ENCODE measurements at regions not wholly inside any gene's neighbourhood (a gene's known extent, or its start where the extent isn't known, plus 50 kb on each side); places are given as distances from the start of the nearest gene placed in this dataset.

- no peak overlapping the region for H3K27ac ChIP-seq
- H3K36me3 ChIP-seq (ENCODE audit: insufficient read depth in 1 of 2, low read depth in 1 of 2) = no peaks in the 10 kb centered on the region
- WGBS, 3 donors = 58 to 62% (median 59%) methylated on average over 18 of the region's 18 CpGs
- ATAC-seq = no peak
- H3K4me3 ChIP-seq = no peak overlapping the region
- no peaks in the 10 kb centered on the region for H3K4me1 ChIP-seq
- intact Hi-C loops (cut with DNase I) = no loop called here
- no peak for TF ChIP-seq CTCF (IDR thresholded peaks at IDR 0.05)
- H3K9me3 ChIP-seq = no peaks in the 10 kb centered on the region
- H3K27me3 ChIP-seq (ENCODE audit: insufficient read depth in 3 of 3, low read length in 2 of 3) = peaks cover 0 to 14% (median 2%) of the 10 kb centered on the region in 3 donors
- DNase-seq = no peak
These were observed 187.5 kb downstream of the SHANK2 start for GRCh38 chr11:71064702-71065515.

- H3K27me3 ChIP-seq (ENCODE audit: insufficient read depth in 3 of 3, low read length in 2 of 3) = peaks cover 0 to 14% (median 2%) of the 10 kb centered on the region in 3 donors
- ATAC-seq = no peak
These were observed 188.2 kb downstream of the SHANK2 start for GRCh38 chr11:71064183-71064582.

DNA sequence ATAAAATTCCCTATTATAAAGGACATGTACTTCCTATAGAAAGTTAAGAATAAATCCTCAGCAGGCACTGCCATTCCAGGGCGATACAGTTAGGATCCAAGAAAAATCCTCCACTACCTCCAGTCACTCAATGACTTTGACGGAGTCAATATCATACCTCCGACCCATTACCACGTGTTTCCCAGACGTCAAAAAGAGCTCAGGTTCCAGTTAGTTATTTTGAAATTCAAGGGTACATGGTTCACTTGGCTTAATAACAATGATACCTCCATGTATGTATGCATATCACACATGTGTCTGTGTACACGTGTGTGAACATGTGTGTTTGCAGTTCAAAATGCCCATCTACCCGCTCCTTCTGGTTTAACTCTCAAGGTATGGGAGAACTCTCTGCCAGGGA is 189.2 kb downstream of the SHANK2 start:
- no peak for DNase-seq
- no peak overlapping the region for H3K27ac ChIP-seq
- H3K4me1 ChIP-seq = no peaks in the 10 kb centered on the region
- no peaks in the 10 kb centered on the region for H3K9me3 ChIP-seq
- peaks cover 0 to 14% (median 3%) of the 10 kb centered on the region in 3 donors for H3K27me3 ChIP-seq (ENCODE audit: insufficient read depth in 3 of 3, low read length in 2 of 3)
- intact Hi-C loops (cut with DNase I) = no loop called here
- H3K36me3 ChIP-seq (ENCODE audit: insufficient read depth in 1 of 2, low read depth in 1 of 2) = no peaks in the 10 kb centered on the region
- no peak overlapping the region for H3K4me3 ChIP-seq
- 79 to 80% (median 79%) methylated on average over 7 of the region's 7 CpGs for WGBS, 3 donors
- TF ChIP-seq CTCF (IDR thresholded peaks at IDR 0.05) = no peak
- ATAC-seq = no peak

More at GRCh38 chr11:71064183-71064582, 188.2 kb downstream of the SHANK2 start:
- 55 to 70% (median 59%) methylated on average over 7 of the region's 7 CpGs for WGBS, 3 donors
- Histone ChIP-seq H3K4me3 (no peak overlapping the region), H3K4me1 (no peaks in the 10 kb centered on the region), H3K27ac (no peak overlapping the region), H3K9me3 (no peaks in the 10 kb centered on the region), H3K36me3 (ENCODE audit: insufficient read depth in 1 of 2, low read depth in 1 of 2) (no peaks in the 10 kb centered on the region)
- intact Hi-C loops (cut with DNase I) = no loop called here
- DNase-seq = no peak
- no peak for TF ChIP-seq CTCF (IDR thresholded peaks at IDR 0.05)

DNA sequence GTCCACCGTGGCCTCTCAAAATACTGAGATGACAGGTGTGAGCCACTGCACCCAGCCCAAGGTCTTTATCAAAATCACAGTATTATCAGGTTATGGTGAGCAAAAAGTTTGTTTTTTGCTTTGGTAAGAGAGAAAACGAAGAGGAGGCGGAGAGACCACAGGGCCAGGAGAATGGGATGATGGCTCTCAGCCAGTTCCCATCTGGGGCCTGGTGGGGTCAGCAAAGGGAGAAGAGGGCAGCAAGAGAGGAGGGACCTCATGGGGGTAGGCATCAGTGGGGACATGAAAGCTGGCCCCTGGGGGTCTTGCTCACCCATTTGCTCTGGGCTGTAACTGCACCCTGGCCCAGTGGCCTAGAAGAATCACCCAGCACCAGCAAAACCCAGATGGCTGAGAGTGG is 190.2 kb downstream of the SHANK2 start:
- WGBS, 3 donors = 81 to 89% (median 85%) methylated on average over 3 of the region's 3 CpGs
- Histone ChIP-seq H3K9me3 (no peaks in the 10 kb centered on the region), H3K36me3 (ENCODE audit: insufficient read depth in 1 of 2, low read depth in 1 of 2) (no peaks in the 10 kb centered on the region), H3K4me3 (no peak overlapping the region), H3K27ac (no peak overlapping the region), H3K27me3 (ENCODE audit: insufficient read depth in 3 of 3, low read length in 2 of 3) (peaks cover 0 to 14% (median 3%) of the 10 kb centered on the region in 3 donors), H3K4me1 (no peaks in the 10 kb centered on the region)
- ATAC-seq (no peak), DNase-seq (no peak)
- intact Hi-C loops (cut with DNase I) = no loop called here
- no peak for TF ChIP-seq CTCF (IDR thresholded peaks at IDR 0.05)
